GM12878 (cell line): ENCODE measurements at regions not wholly inside any gene's neighbourhood (a gene's known extent, or its start where the extent isn't known, plus 50 kb on each side); places are given as distances from the start of the nearest gene placed in this dataset.

Experiments used
- CBX3 ChIP-seq: fragments of 200-600 bp; sonication (generic); IDR thresholded peaks from 2 replicates; pipeline ENCODE4 v1.6.1; 2016; ENCODE audit warnings: low read depth, borderline replicate concordance
- CTCF ChIP-seq, 3 experiments: IDR thresholded peaks in 2 of 3; conservative IDR thresholded peaks in 1 of 3; 2 replicates each; pipeline ENCODE4 v1.5.1; 2011; ENCODE audit warnings: low read depth in 3 of 3, low read length in 3 of 3, mild to moderate bottlenecking in 3 of 3, control low read depth in 2 of 3, moderate library complexity in 2 of 3, inconsistent platforms in 1 of 3, mixed read lengths in 1 of 3; ENCODE audit not compliant: control insufficient read depth in 2 of 3, insufficient read depth in 1 of 3; ENCODE audit errors: extremely low read depth in 1 of 3
- ETV6 ChIP-seq, 2 experiments: fragments of 450-650 bp in 1 of 2; IDR thresholded peaks in 1 of 2; conservative IDR thresholded peaks in 1 of 2; 2 replicates each; pipeline ENCODE4 v1.6.1; 2014; ENCODE audit warnings: antibody characterized with exemption in 1 of 2, borderline replicate concordance in 1 of 2, low read depth in 1 of 2, mild to moderate bottlenecking in 1 of 2, moderate library complexity in 1 of 2
- HDAC2 ChIP-seq: fragments of 200-600 bp; sonication (generic); IDR thresholded peaks from 2 replicates; pipeline ENCODE4 v1.6.1; 2017
- MYB ChIP-seq: fragments of 150-350 bp; IDR thresholded peaks from 2 replicates; pipeline ENCODE4 v1.6.1; 2014; ENCODE audit warnings: mild to moderate bottlenecking, low read depth, low read length, borderline replicate concordance
- NFYB ChIP-seq: IDR thresholded peaks from 2 replicates; pipeline ENCODE4 v1.6.1; 2011; ENCODE audit warnings: low read depth, mild to moderate bottlenecking, low read length, improper control_type of control experiment, moderate library complexity; ENCODE audit not compliant: insufficient read depth
- PKNOX1 ChIP-seq: fragments of 450-650 bp; IDR thresholded peaks from 2 replicates; pipeline ENCODE4 v1.6.1; 2016; ENCODE audit warnings: mild to moderate bottlenecking
- POLR2AphosphoS2 ChIP-seq: IDR thresholded peaks from 2 replicates; pipeline ENCODE4 v1.6.1; 2011; ENCODE audit warnings: low read depth, mild to moderate bottlenecking, low read length, improper control_type of control experiment, moderate library complexity
- RCOR1 ChIP-seq: conservative IDR thresholded peaks from 2 replicates; pipeline ENCODE4 v1.6.1; 2012; ENCODE audit warnings: low read depth, low read length, improper control_type of control experiment
- SIX5 ChIP-seq: IDR thresholded peaks from 2 replicates; pipeline ENCODE4 v1.6.1; 2011; ENCODE audit warnings: mild to moderate bottlenecking, low read depth, low read length, moderate library complexity; ENCODE audit not compliant: severe bottlenecking
- WRNIP1 ChIP-seq: IDR thresholded peaks from 2 replicates; pipeline ENCODE4 v1.6.1; 2011; ENCODE audit warnings: low read depth, low read length, improper control_type of control experiment, borderline replicate concordance
- ZBTB33 ChIP-seq: fragments of 450-650 bp; IDR thresholded peaks from 2 replicates; pipeline ENCODE4 v1.6.1; 2017; ENCODE audit warnings: mild to moderate bottlenecking
- ZSCAN29 ChIP-seq: fragments of 450-650 bp; IDR thresholded peaks from 2 replicates; pipeline ENCODE4 v1.6.1; 2017; ENCODE audit warnings: mild to moderate bottlenecking, moderate library complexity

GRCh38 chr20:60952861-60953260, 299.2 kb upstream of the CDH4 start (continued):
- TF ChIP-seq CTCF (IDR thresholded peaks at IDR 0.05 in 2 of 3, conservative IDR thresholded peaks at IDR 0.05 in 1 of 3; ENCODE audit: control insufficient read depth in 2 of 3, extremely low read depth in 1 of 3, insufficient read depth in 1 of 3, low read depth in 3 of 3, low read length in 3 of 3) (no peak), HDAC2 (no peak), POLR2AphosphoS2 (no peak), RCOR1 (no peak), NFYB (no peak), PKNOX1 (no peak), ETV6 (conservative IDR thresholded peaks at IDR 0.05 in 1 of 2, IDR thresholded peaks at IDR 0.05 in 1 of 2; ENCODE audit: borderline replicate concordance in 1 of 2, low read depth in 1 of 2) (no peak), ZSCAN29 (no peak), SIX5 (no peak), WRNIP1 (no peak), CBX3 (no peak), ZBTB33 (no peak), MYB (no peak)
